CD14-positive monocyte (primary cell): ENCODE measurements at regions not wholly inside any gene's neighbourhood (a gene's known extent, or its start where the extent isn't known, plus 50 kb on each side); places are given as distances from the start of the nearest gene placed in this dataset.

Experiments
- DNase-seq, 3 donors: peaks; one replicate each; pipeline ENCODE4 v3.0.0-alpha.2; 2011 to 2022
- H2AFZ ChIP-seq: 2 replicates; pipeline ENCODE4 v1.6.0; 2012; ENCODE audit warnings: mild to moderate bottlenecking, low read depth, low read length, inconsistent platforms; ENCODE audit not compliant: insufficient read depth, poor library complexity, severe bottlenecking
- H3K27ac ChIP-seq, 2 donors: 1 replicate in 1 of 2; 2 replicates in 1 of 2; pipeline ENCODE4 v1.5.1; 2012 to 2013; ENCODE audit warnings: low read length in 2 of 2, control low read depth in 1 of 2, inconsistent platforms in 1 of 2, low read depth in 1 of 2, mild to moderate bottlenecking in 1 of 2
- H3K27me3 ChIP-seq, 2 donors: one replicate each; pipeline versions ENCODE4 v1.6.0 to v1.6.1; 2011 to 2013; ENCODE audit warnings: low read length in 2 of 2; ENCODE audit not compliant: control insufficient read depth in 2 of 2, insufficient read depth in 2 of 2
- H3K36me3 ChIP-seq, 2 donors: replicated peaks in 1 of 2; 1 replicate in 1 of 2; 2 replicates in 1 of 2; pipeline versions ENCODE4 v1.5.1 to v1.6.1; 2012 to 2013; ENCODE audit warnings: low read length in 2 of 2, control low read depth in 1 of 2, inconsistent platforms in 1 of 2, mild to moderate bottlenecking in 1 of 2; ENCODE audit not compliant: insufficient read depth in 2 of 2, control insufficient read depth in 1 of 2
- H3K4me1 ChIP-seq, 2 donors: 1 replicate in 1 of 2; 2 replicates in 1 of 2; pipeline versions ENCODE4 v1.5.1 to v1.6.1; 2012 to 2013; ENCODE audit warnings: low read length in 2 of 2, control low read depth in 1 of 2, inconsistent platforms in 1 of 2, mild to moderate bottlenecking in 1 of 2, moderate library complexity in 1 of 2; ENCODE audit not compliant: insufficient read depth in 2 of 2, control insufficient read depth in 1 of 2
- H3K4me2 ChIP-seq: replicated peaks from 2 replicates; pipeline ENCODE3; 2012; ENCODE audit warnings: low read length, moderate library complexity, mild to moderate bottlenecking; ENCODE audit not compliant: poor library complexity, severe bottlenecking; ENCODE audit errors: extremely low read depth
- H3K4me3 ChIP-seq, 3 experiments: fragments of 200-600 bp in 1 of 3; sonication (generic) in 1 of 3; replicated peaks in 1 of 3; 1 replicate in 2 of 3; 2 replicates in 1 of 3; pipeline ENCODE4 v1.5.1; 2011 to 2013; ENCODE audit warnings: low read length in 3 of 3, mild to moderate bottlenecking in 3 of 3, control low read depth in 2 of 3, low read depth in 2 of 3, inconsistent platforms in 1 of 3, moderate library complexity in 1 of 3
- H3K79me2 ChIP-seq: 2 replicates; pipeline ENCODE4 v1.6.0; 2012; ENCODE audit warnings: mild to moderate bottlenecking, control low read depth, inconsistent platforms, low read length, moderate library complexity; ENCODE audit not compliant: insufficient read depth
- H3K9ac ChIP-seq: 2 replicates; pipeline ENCODE4 v1.6.0; 2017; ENCODE audit warnings: low read length, mild to moderate bottlenecking; ENCODE audit not compliant: insufficient read depth, poor library complexity, severe bottlenecking
- H3K9me3 ChIP-seq, 2 donors: replicated peaks in 1 of 2; 1 replicate in 1 of 2; 2 replicates in 1 of 2; pipeline versions ENCODE4 v1.5.1 to v1.6.1; 2012 to 2013; ENCODE audit warnings: low read length in 2 of 2, control low read depth in 1 of 2; ENCODE audit not compliant: control insufficient read depth in 1 of 2, insufficient read depth in 1 of 2
- H4K20me1 ChIP-seq: 2 replicates; pipeline ENCODE4 v1.6.0; 2012; ENCODE audit warnings: mild to moderate bottlenecking, low read length, control low read depth, moderate library complexity; ENCODE audit not compliant: insufficient read depth
- H3K27ac Mint-ChIP-seq, 7 donors: one replicate each; pipeline ENCODE4 v1.8.0; 2020; ENCODE audit warnings: mild to moderate bottlenecking in 7 of 7, mixed read lengths in 7 of 7, moderate library complexity in 6 of 7, inconsistent platforms in 2 of 7
- H3K27me3 Mint-ChIP-seq, 3 donors: one replicate each; pipeline ENCODE4 v1.8.0; 2021 to 2022; ENCODE audit warnings: low read depth in 3 of 3, mild to moderate bottlenecking in 3 of 3, mixed read lengths in 3 of 3, moderate library complexity in 3 of 3, inconsistent platforms in 1 of 3
- H3K36me3 Mint-ChIP-seq, 2 donors: one replicate each; pipeline ENCODE4 v1.8.0; 2020; ENCODE audit warnings: mixed read lengths in 2 of 2, inconsistent platforms in 1 of 2, mild to moderate bottlenecking in 1 of 2
- H3K4me1 Mint-ChIP-seq: one replicate; pipeline ENCODE4 v1.8.0; 2020; ENCODE audit warnings: mild to moderate bottlenecking, mixed read lengths
- H3K4me3 Mint-ChIP-seq, 2 donors: one replicate each; pipeline ENCODE4 v1.8.0; 2020; ENCODE audit warnings: mild to moderate bottlenecking in 2 of 2, mixed read lengths in 2 of 2, moderate library complexity in 1 of 2
- H3K9me3 Mint-ChIP-seq, 7 donors: one replicate each; pipeline ENCODE4 v1.8.0; 2020 to 2022; ENCODE audit warnings: mixed read lengths in 7 of 7, mild to moderate bottlenecking in 6 of 7, moderate library complexity in 6 of 7, inconsistent platforms in 2 of 7
- CTCF ChIP-seq: fragments of 200-600 bp; IDR thresholded peaks from one replicate; pipeline ENCODE4 v1.8.0; 2022; ENCODE audit warnings: antibody characterized with exemption, mild to moderate bottlenecking
- WGBS: methylation state at CpG from one replicate; pipeline ENCODE4 v1.1.5; 2013; ENCODE audit warnings: missing lambda C conversion rate; ENCODE audit not compliant: insufficient coverage; 5-methylcytosine and 5-hydroxymethylcytosine counted together
- intact Hi-C, 2 donors: fragments of 100-400 bp; cut with micrococcal nuclease; formaldehyde crosslinking; loops; one replicate each; pipeline versions ENCODE4 v1.15.0 to v1.15.1; 2023

DNA sequence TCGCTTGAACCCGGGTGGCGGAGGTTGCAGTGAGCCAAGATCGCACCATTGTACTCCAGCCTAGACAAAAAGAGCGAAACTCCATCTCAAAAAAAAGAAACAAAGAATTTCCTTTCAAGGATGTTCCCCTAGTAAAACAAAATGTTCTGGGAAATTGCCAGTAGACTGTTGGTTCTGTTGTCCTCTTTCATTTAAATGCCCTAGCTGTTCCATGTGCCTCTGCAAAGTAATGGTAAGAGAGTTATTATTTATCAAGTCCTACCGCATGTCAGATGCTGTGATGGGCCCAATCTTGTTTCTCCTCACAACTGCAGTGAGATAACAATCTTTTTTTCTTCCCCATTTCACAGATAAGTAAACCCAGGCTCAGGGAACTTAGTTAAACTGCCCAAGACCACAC is 254.3 kb upstream of the TPM1 start:
- no peaks in the 10 kb centered on the region for H3K9me3 ChIP-seq
- TF ChIP-seq CTCF = no peak

DNA sequence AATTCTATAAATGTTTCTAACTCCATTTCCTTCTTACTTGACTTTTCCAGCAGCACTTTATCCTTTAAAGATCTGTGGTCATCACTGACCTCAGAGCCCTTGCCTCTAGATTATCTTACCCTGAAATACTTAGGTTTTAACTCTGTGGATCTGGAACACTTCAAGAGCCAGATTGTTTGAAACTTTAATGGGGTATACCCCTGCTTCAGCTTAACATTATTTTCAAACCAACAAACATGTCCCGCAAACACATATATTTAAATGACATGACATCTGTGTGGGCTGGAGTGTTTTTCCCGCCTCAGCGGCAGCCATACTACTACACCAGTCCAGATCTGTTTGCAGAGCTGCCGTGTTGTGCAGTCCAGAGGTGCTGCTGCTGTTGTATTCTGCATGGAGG is 252.0 kb upstream of the TPM1 start:
- no peak for DNase-seq
- no peaks in the 10 kb centered on the region for H3K79me2 ChIP-seq
- peaks cover 0 to 1% (median 0%) of the 10 kb centered on the region in 3 donors for H3K27me3 Mint-ChIP-seq
- H3K36me3 Mint-ChIP-seq = no peaks in the 10 kb centered on the region
- H3K27ac ChIP-seq = no peak overlapping the region
- no peak overlapping the region for H3K4me2 ChIP-seq
- no peak for TF ChIP-seq CTCF
- H3K9ac ChIP-seq = no peak overlapping the region
- WGBS = no CpG with 5 or more reads among the region's 4 CpGs
- H3K27me3 ChIP-seq = no peaks in the 10 kb centered on the region
- intact Hi-C loops = no loop called here
- H3K4me1 ChIP-seq = no peaks in the 10 kb centered on the region
- no peak overlapping the region for H2AFZ ChIP-seq
- H3K9me3 Mint-ChIP-seq = no peaks in the 10 kb centered on the region
- no peaks in the 10 kb centered on the region for H3K4me1 Mint-ChIP-seq
- no peak overlapping the region for H3K4me3 Mint-ChIP-seq
- no peak overlapping the region for H3K27ac Mint-ChIP-seq
- no peaks in the 10 kb centered on the region for H3K36me3 ChIP-seq
- H3K4me3 ChIP-seq = no peak overlapping the region
- H3K9me3 ChIP-seq = no peaks in the 10 kb centered on the region
- H4K20me1 ChIP-seq = no peaks in the 10 kb centered on the region

More for the DNA sequence above, 254.3 kb upstream of the TPM1 start:
- Histone ChIP-seq H3K4me2 (no peak overlapping the region), H3K9ac (no peak overlapping the region), H2AFZ (no peak overlapping the region), H3K27me3 (no peaks in the 10 kb centered on the region), H3K4me1 (no peaks in the 10 kb centered on the region), H3K27ac (no peak overlapping the region), H3K4me3 (no peak overlapping the region), H3K36me3 (no peaks in the 10 kb centered on the region), H3K79me2 (no peaks in the 10 kb centered on the region), H4K20me1 (no peaks in the 10 kb centered on the region)
- Mint-ChIP-seq H3K27me3 (peaks cover 0 to 3% (median 0%) of the 10 kb centered on the region in 3 donors), H3K27ac (no peak overlapping the region), H3K4me1 (no peaks in the 10 kb centered on the region), H3K36me3 (no peaks in the 10 kb centered on the region), H3K9me3 (no peaks in the 10 kb centered on the region), H3K4me3 (no peak overlapping the region)
- intact Hi-C loops = loop anchor here in 1 of 2 donors (10.0 kb wide), 1 partner anchor 307 kb away; no protein-coding TSS in a partner anchor
- WGBS = no CpG with 5 or more reads among the region's 6 CpGs
- no peak for DNase-seq
